Colonic mucosa (tissue), 4 donors: ENCODE measurements at regions not wholly inside any gene's neighbourhood (a gene's known extent, or its start where the extent isn't known, plus 50 kb on each side); places are given as distances from the start of the nearest gene placed in this dataset.

ENCODE experiments used
- DNase-seq: peaks from one replicate; pipeline ENCODE4 v3.0.0-alpha.2; 2020
- H3K27ac ChIP-seq: fragments of 200-600 bp; one replicate; pipeline ENCODE4 v1.8.0; 2021
- H3K27me3 ChIP-seq: fragments of 200-600 bp; one replicate; pipeline ENCODE4 v1.8.0; 2021
- H3K36me3 ChIP-seq: fragments of 200-600 bp; one replicate; pipeline ENCODE4 v1.8.0; 2021
- H3K4me1 ChIP-seq: fragments of 200-600 bp; one replicate; pipeline ENCODE4 v1.8.0; 2021; ENCODE audit warnings: mild to moderate bottlenecking
- H3K4me3 ChIP-seq: fragments of 200-600 bp; one replicate; pipeline ENCODE4 v1.8.0; 2021
- H3K9ac ChIP-seq, 2 donors: one replicate each; pipeline ENCODE4 v1.7.0; 2013; ENCODE audit warnings: control low read depth in 2 of 2, low read depth in 2 of 2, low read length in 2 of 2
- H3K9me3 ChIP-seq: fragments of 200-600 bp; one replicate; pipeline ENCODE4 v1.8.0; 2021
- CTCF ChIP-seq: fragments of 200-600 bp; IDR thresholded peaks from one replicate; pipeline ENCODE4 v1.8.0; 2022; ENCODE audit warnings: antibody characterized with exemption, mild to moderate bottlenecking
- intact Hi-C: fragments of 100-400 bp; cut with DNase I; formaldehyde crosslinking; loops from one replicate; pipeline ENCODE4 v1.14.1; 2022
- donor health status: healthy.
- donor health status: DM: no; HTN: no; CAD: no.
- donor health status: DM: no; HTN: no; CAD: no.

- Histone ChIP-seq H3K27ac (no peak overlapping the region), H3K4me3 (no peak overlapping the region), H3K27me3 (no peaks in the 10 kb centered on the region), H3K36me3 (no peaks in the 10 kb centered on the region), H3K9me3 (no peaks in the 10 kb centered on the region), H3K4me1 (no peaks in the 10 kb centered on the region), H3K9ac (no peak overlapping the region)
- no peak for DNase-seq
- intact Hi-C loops = no loop called here
- no peak for TF ChIP-seq CTCF
These were observed 346.5 kb upstream of the MEF2C start for GRCh38 chr5:89229331-89230070.

- intact Hi-C loops = no loop called here
- Histone ChIP-seq H3K27me3 (no peaks in the 10 kb centered on the region), H3K4me1 (no peaks in the 10 kb centered on the region), H3K9me3 (no peaks in the 10 kb centered on the region), H3K4me3 (no peak overlapping the region), H3K27ac (no peak overlapping the region), H3K36me3 (no peaks in the 10 kb centered on the region), H3K9ac (no peak overlapping the region)
- no peak for DNase-seq
- TF ChIP-seq CTCF = no peak
These were observed 345.4 kb upstream of the MEF2C start for GRCh38 chr5:89228355-89228754.

GRCh38 chr5:89218364-89218763 is 335.4 kb upstream of the MEF2C start:
- no peak for TF ChIP-seq CTCF
- H3K27ac ChIP-seq = no peak overlapping the region
- H3K36me3 ChIP-seq = no peaks in the 10 kb centered on the region
- no peak overlapping the region for H3K9ac ChIP-seq
- H3K4me3 ChIP-seq = no peak overlapping the region
- intact Hi-C loops = no loop called here
- no peaks in the 10 kb centered on the region for H3K27me3 ChIP-seq
- H3K9me3 ChIP-seq = no peaks in the 10 kb centered on the region
- no peaks in the 10 kb centered on the region for H3K4me1 ChIP-seq
- DNase-seq = no peak

GRCh38 chr5:89216606-89217005 is 333.6 kb upstream of the MEF2C start:
- Histone ChIP-seq H3K9ac (no peak overlapping the region), H3K4me1 (no peaks in the 10 kb centered on the region), H3K9me3 (no peaks in the 10 kb centered on the region), H3K4me3 (no peak overlapping the region), H3K36me3 (no peaks in the 10 kb centered on the region), H3K27ac (no peak overlapping the region), H3K27me3 (no peaks in the 10 kb centered on the region)
- intact Hi-C loops = no loop called here
- DNase-seq = no peak
- no peak for TF ChIP-seq CTCF

GRCh38 chr5:89213573-89213972 is 330.6 kb upstream of the MEF2C start:
- H3K9ac ChIP-seq = no peak overlapping the region
- no peaks in the 10 kb centered on the region for H3K36me3 ChIP-seq
- DNase-seq = no peak
- intact Hi-C loops = no loop called here
- no peak overlapping the region for H3K27ac ChIP-seq
- no peaks in the 10 kb centered on the region for H3K9me3 ChIP-seq
- no peak for TF ChIP-seq CTCF
- no peaks in the 10 kb centered on the region for H3K4me1 ChIP-seq
- H3K4me3 ChIP-seq = no peak overlapping the region
- H3K27me3 ChIP-seq = no peaks in the 10 kb centered on the region
